SK-N-SH (cell line): ENCODE measurements at regions not wholly inside any gene's neighbourhood (a gene's known extent, or its start where the extent isn't known, plus 50 kb on each side); places are given as distances from the start of the nearest gene placed in this dataset.

Experiments
- CTCF ChIA-PET: fragments of 300-600, 350-600 bp; formaldehyde crosslinking; extraction: SDS; loops from one replicate; lab custom pipeline; 2021; lab: Yijun Ruan, JAX
- POLR2A ChIA-PET: fragments of 350-600 bp; sonication (Branson Sonifier 250); formaldehyde crosslinking; extraction: SDS; loops from one replicate; lab custom pipeline; 2020; ENCODE audit warnings: antibody characterized with exemption, inconsistent platforms; lab: Yijun Ruan, JAX
- DNase-seq: peaks from one replicate; pipeline ENCODE4 v3.0.0; 2012
- H2AFZ ChIP-seq: fragments of 200-600 bp; sonication (generic); 2 replicates; pipeline ENCODE4 v1.8.1; 2016; ENCODE audit warnings: antibody characterized with exemption, mild to moderate bottlenecking, low read depth
- H3F3A ChIP-seq: fragments of 200-600 bp; sonication (generic); replicated peaks from 2 replicates; pipeline ENCODE3; 2016; ENCODE audit warnings: antibody characterized with exemption, mild to moderate bottlenecking; ENCODE audit not compliant: insufficient read depth
- H3K27ac ChIP-seq, 2 experiments: fragments of 200-500 bp in 1 of 2; fragments of 200-600 bp in 1 of 2; sonication (Bioruptor generic) in 1 of 2; sonication (generic), shearing (Covaris generic) in 1 of 2; 2 replicates each; pipeline versions ENCODE4 v1.5.1 to v1.6.1; 2014 to 2016; ENCODE audit warnings: low read depth in 2 of 2, inconsistent platforms in 1 of 2, low read length in 1 of 2, mild to moderate bottlenecking in 1 of 2, mixed read lengths in 1 of 2
- H3K27me3 ChIP-seq: fragments of 200-600 bp; sonication (generic), shearing (Covaris generic); 2 replicates; pipeline ENCODE4 v1.6.1; 2016; ENCODE audit warnings: mixed run types; ENCODE audit not compliant: insufficient read depth
- H3K36me3 ChIP-seq, 2 experiments: fragments of 200-500 bp in 1 of 2; fragments of 200-600 bp in 1 of 2; sonication (Bioruptor generic) in 1 of 2; sonication (generic) in 1 of 2; replicated peaks in 1 of 2; 2 replicates each; pipeline versions ENCODE3 to v1.5.1; 2014 to 2016; ENCODE audit warnings: low read length in 1 of 2, mild to moderate bottlenecking in 1 of 2; ENCODE audit not compliant: insufficient read depth in 2 of 2, control insufficient read depth in 1 of 2
- H3K4me1 ChIP-seq, 2 experiments: fragments of 200-500 bp in 1 of 2; fragments of 200-600 bp in 1 of 2; sonication (Bioruptor generic) in 1 of 2; sonication (generic), shearing (Covaris generic) in 1 of 2; 2 replicates each; pipeline versions ENCODE4 v1.5.1 to v1.6.1; 2014 to 2016; ENCODE audit warnings: low read depth in 1 of 2, low read length in 1 of 2, mixed run types in 1 of 2; ENCODE audit not compliant: insufficient read depth in 2 of 2, control insufficient read depth in 1 of 2
- H3K4me2 ChIP-seq: fragments of 200-600 bp; sonication (generic), shearing (Covaris generic); 2 replicates; pipeline ENCODE4 v1.6.1; 2017; ENCODE audit warnings: mixed run types
- H3K4me3 ChIP-seq, 2 experiments: fragments of 200-500 bp in 1 of 2; fragments of 200-600 bp in 1 of 2; sonication (Bioruptor generic) in 1 of 2; sonication (generic), shearing (Covaris generic) in 1 of 2; 2 replicates each; pipeline versions ENCODE4 v1.5.1 to v1.8.1; 2014 to 2016; ENCODE audit warnings: low read depth in 2 of 2, inconsistent platforms in 1 of 2, low read length in 1 of 2, mild to moderate bottlenecking in 1 of 2, mixed read lengths in 1 of 2, moderate library complexity in 1 of 2
- H3K79me2 ChIP-seq: fragments of 200-600 bp; sonication (generic); 2 replicates; pipeline ENCODE4 v1.8.1; 2017; ENCODE audit warnings: mild to moderate bottlenecking; ENCODE audit not compliant: insufficient read depth
- H3K9ac ChIP-seq: fragments of 200-600 bp; sonication (generic); 2 replicates; pipeline ENCODE4 v1.6.1; 2017; ENCODE audit warnings: mixed run types
- H3K9me2 ChIP-seq: fragments of 200-600 bp; sonication (generic); 2 replicates; pipeline ENCODE4 v1.6.1; 2017; ENCODE audit warnings: mixed run types
- H3K9me3 ChIP-seq: fragments of 200-600 bp; sonication (generic); 2 replicates; pipeline ENCODE4 v1.6.1; 2017; ENCODE audit warnings: mixed run types, mild to moderate bottlenecking, moderate library complexity
- H4K20me1 ChIP-seq: fragments of 200-600 bp; sonication (generic); 2 replicates; pipeline ENCODE4 v1.6.1; 2017; ENCODE audit warnings: mild to moderate bottlenecking, mixed run types; ENCODE audit not compliant: insufficient read depth
- ELF1 ChIP-seq: IDR thresholded peaks from 2 replicates; pipeline ENCODE4 v1.4.0; 2012
- EP300 ChIP-seq, 2 experiments: IDR thresholded peaks; 2 replicates each; pipeline versions ENCODE4 v1.4.0 to v1.6.1; 2012; ENCODE audit warnings: borderline replicate concordance in 1 of 2, low read depth in 1 of 2, low read length in 1 of 2
- EZH2phosphoT487 ChIP-seq: fragments of 200-600 bp; sonication (generic); IDR thresholded peaks from 2 replicates; pipeline ENCODE4 v1.6.1; 2017; ENCODE audit warnings: low read depth, mixed run types, mild to moderate bottlenecking, antibody characterized with exemption, moderate library complexity, borderline replicate concordance
- FOSL2 ChIP-seq: IDR thresholded peaks from 2 replicates; pipeline ENCODE4 v1.4.0; 2012; ENCODE audit warnings: low read depth, mild to moderate bottlenecking, moderate library complexity, borderline replicate concordance
- FOXJ3 ChIP-seq: sonication (generic); formaldehyde crosslinking; IDR thresholded peaks from 2 replicates; pipeline ENCODE4 v1.5.1; 2020; ENCODE audit warnings: mild to moderate bottlenecking, missing genetic modification reagents
- FOXM1 ChIP-seq: IDR thresholded peaks from 2 replicates; pipeline ENCODE4 v1.4.0; 2012; ENCODE audit warnings: low read depth, mild to moderate bottlenecking
- GATA2 ChIP-seq: sonication (generic); formaldehyde crosslinking; IDR thresholded peaks from 2 replicates; pipeline ENCODE4 v1.5.0; 2020; ENCODE audit warnings: mild to moderate bottlenecking, missing genetic modification reagents
- JUND ChIP-seq: IDR thresholded peaks from 2 replicates; pipeline ENCODE4 v1.4.0; 2012
- MAX ChIP-seq: IDR thresholded peaks from 2 replicates; pipeline ENCODE4 v1.4.0; 2012; ENCODE audit warnings: low read depth
- MEF2A ChIP-seq: IDR thresholded peaks from 2 replicates; pipeline ENCODE4 v1.4.0; 2012; ENCODE audit warnings: low read depth, borderline replicate concordance
- NFIC ChIP-seq: IDR thresholded peaks from 2 replicates; pipeline ENCODE4 v1.4.0; 2012; ENCODE audit warnings: borderline replicate concordance
- NRF1 ChIP-seq: IDR thresholded peaks from 2 replicates; pipeline ENCODE4 v1.6.1; 2012; ENCODE audit warnings: low read depth, mild to moderate bottlenecking, low read length
- POLR2AphosphoS5 ChIP-seq: IDR thresholded peaks from 2 replicates; pipeline ENCODE4 v1.6.1; 2012; ENCODE audit warnings: low read depth, low read length
- RCOR1 ChIP-seq: fragments of 150-350 bp; IDR thresholded peaks from 2 replicates; pipeline ENCODE4 v1.6.1; 2017; ENCODE audit warnings: antibody characterized with exemption, low read length
- RFX5 ChIP-seq: IDR thresholded peaks from 2 replicates; pipeline ENCODE4 v1.6.1; 2012; ENCODE audit warnings: mild to moderate bottlenecking, improper control_type of control experiment, low read length
- RXRA ChIP-seq: IDR thresholded peaks from 2 replicates; pipeline ENCODE4 v1.4.0; 2012; ENCODE audit warnings: low read depth, mild to moderate bottlenecking, borderline replicate concordance
- SIN3A ChIP-seq: IDR thresholded peaks from 2 replicates; pipeline ENCODE4 v1.6.1; 2012; ENCODE audit warnings: low read depth, mild to moderate bottlenecking, low read length, moderate library complexity, borderline replicate concordance
- SMC3 ChIP-seq: IDR thresholded peaks from 2 replicates; pipeline ENCODE4 v1.6.1; 2012; ENCODE audit warnings: low read depth, low read length, improper control_type of control experiment
- TAF1 ChIP-seq: IDR thresholded peaks from 2 replicates; pipeline ENCODE4 v1.6.1; 2012; ENCODE audit warnings: low read depth, mild to moderate bottlenecking, low read length, moderate library complexity, borderline replicate concordance
- TCF12 ChIP-seq: IDR thresholded peaks from 2 replicates; pipeline ENCODE4 v1.4.0; 2012
- TEAD4 ChIP-seq: IDR thresholded peaks from 2 replicates; pipeline ENCODE4 v1.4.0; 2012; ENCODE audit warnings: mild to moderate bottlenecking, borderline replicate concordance; ENCODE audit not compliant: insufficient read depth
- USF1 ChIP-seq: IDR thresholded peaks from 2 replicates; pipeline ENCODE4 v1.4.0; 2012; ENCODE audit warnings: low read depth, borderline replicate concordance
- YY1 ChIP-seq: IDR thresholded peaks from 2 replicates; pipeline ENCODE4 v1.4.0; 2012; ENCODE audit warnings: low read depth, mild to moderate bottlenecking
- WGBS: methylation state at CpG from one replicate; pipeline ENCODE4 v1.1.6; 2017; ENCODE audit warnings: low lambda C conversion rate; 5-methylcytosine and 5-hydroxymethylcytosine counted together
- TF ChIP-seq, protein P1 (sequence below): IDR thresholded peaks from 2 replicates; pipeline ENCODE4; 2012
- TF ChIP-seq, protein P2 (sequence below): IDR thresholded peaks from 2 replicates; pipeline ENCODE4 v1.6.1; 2012; ENCODE audit warnings: mild to moderate bottlenecking, low read depth, low read length, moderate library complexity

GRCh38 chr7:81462672-81463071 is 307.2 kb downstream of the HGF start (continued):
- TF ChIP-seq YY1 (no peak), SIN3A (no peak), EZH2phosphoT487 (no peak), MEF2A (no peak), EP300 (IDR thresholded peaks at IDR 0.05; ENCODE audit: borderline replicate concordance in 1 of 2, low read depth in 1 of 2, low read length in 1 of 2) (no peak), TEAD4 (no peak), MAX (no peak), FOXJ3 (no peak), FOSL2 (peak; percentile 63), TCF12 (peak; percentile 26; the same call in 1 of the 2 replicates), POLR2AphosphoS5 (no peak)
- TF ChIP-seq, protein P1, sequence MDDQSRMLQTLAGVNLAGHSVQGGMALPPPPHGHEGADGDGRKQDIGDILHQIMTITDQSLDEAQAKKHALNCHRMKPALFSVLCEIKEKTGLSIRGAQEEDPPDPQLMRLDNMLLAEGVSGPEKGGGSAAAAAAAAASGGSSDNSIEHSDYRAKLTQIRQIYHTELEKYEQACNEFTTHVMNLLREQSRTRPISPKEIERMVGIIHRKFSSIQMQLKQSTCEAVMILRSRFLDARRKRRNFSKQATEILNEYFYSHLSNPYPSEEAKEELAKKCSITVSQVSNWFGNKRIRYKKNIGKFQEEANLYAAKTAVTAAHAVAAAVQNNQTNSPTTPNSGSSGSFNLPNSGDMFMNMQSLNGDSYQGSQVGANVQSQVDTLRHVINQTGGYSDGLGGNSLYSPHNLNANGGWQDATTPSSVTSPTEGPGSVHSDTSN, result no peak
- TF ChIP-seq, all 33 proteins: peak for 3

GRCh38 chr7:81460250-81461045 is 309.4 kb downstream of the HGF start:
- Histone ChIP-seq H3K27me3 (no peaks in the 10 kb centered on the region), H3F3A (no peaks in the 10 kb centered on the region), H3K9ac (no peak overlapping the region), H3K36me3 (no peaks in the 10 kb centered on the region), H3K27ac (peak overlapping the region in 1 of 2 experiments; percentile 76; a peak in 2 of 4 replicates), H3K4me2 (no peak overlapping the region), H2AFZ (no peak overlapping the region), H3K4me1 (peaks cover 0 to 17% of the 10 kb centered on the region in 2 experiments; a peak in 2 of 4 replicates), H3K79me2 (no peaks in the 10 kb centered on the region), H3K9me2 (no peaks in the 10 kb centered on the region), H4K20me1 (no peaks in the 10 kb centered on the region), H3K9me3 (no peaks in the 10 kb centered on the region), H3K4me3 (no peak overlapping the region)
- TF ChIP-seq SIN3A (no peak), ELF1 (no peak), TAF1 (no peak), RXRA (no peak), MEF2A (no peak), RCOR1 (0 out of 2 replicates have a peak, but pooled peaks have one; percentile 3), TEAD4 (no peak), YY1 (no peak), NRF1 (no peak), EP300 (IDR thresholded peaks at IDR 0.05; ENCODE audit: borderline replicate concordance in 1 of 2, low read depth in 1 of 2, low read length in 1 of 2) (no peak; a peak in 1 of 4 replicates), FOXM1 (no peak), RFX5 (no peak), EZH2phosphoT487 (no peak), GATA2 (peak; percentile 10; the same call in 1 of the 2 replicates), TCF12 (peak; percentile 19; the same call in 1 of the 2 replicates), USF1 (no peak), JUND (no peak), FOXJ3 (no peak), NFIC (no peak), SMC3 (no peak)
- TF ChIP-seq, protein P2, sequence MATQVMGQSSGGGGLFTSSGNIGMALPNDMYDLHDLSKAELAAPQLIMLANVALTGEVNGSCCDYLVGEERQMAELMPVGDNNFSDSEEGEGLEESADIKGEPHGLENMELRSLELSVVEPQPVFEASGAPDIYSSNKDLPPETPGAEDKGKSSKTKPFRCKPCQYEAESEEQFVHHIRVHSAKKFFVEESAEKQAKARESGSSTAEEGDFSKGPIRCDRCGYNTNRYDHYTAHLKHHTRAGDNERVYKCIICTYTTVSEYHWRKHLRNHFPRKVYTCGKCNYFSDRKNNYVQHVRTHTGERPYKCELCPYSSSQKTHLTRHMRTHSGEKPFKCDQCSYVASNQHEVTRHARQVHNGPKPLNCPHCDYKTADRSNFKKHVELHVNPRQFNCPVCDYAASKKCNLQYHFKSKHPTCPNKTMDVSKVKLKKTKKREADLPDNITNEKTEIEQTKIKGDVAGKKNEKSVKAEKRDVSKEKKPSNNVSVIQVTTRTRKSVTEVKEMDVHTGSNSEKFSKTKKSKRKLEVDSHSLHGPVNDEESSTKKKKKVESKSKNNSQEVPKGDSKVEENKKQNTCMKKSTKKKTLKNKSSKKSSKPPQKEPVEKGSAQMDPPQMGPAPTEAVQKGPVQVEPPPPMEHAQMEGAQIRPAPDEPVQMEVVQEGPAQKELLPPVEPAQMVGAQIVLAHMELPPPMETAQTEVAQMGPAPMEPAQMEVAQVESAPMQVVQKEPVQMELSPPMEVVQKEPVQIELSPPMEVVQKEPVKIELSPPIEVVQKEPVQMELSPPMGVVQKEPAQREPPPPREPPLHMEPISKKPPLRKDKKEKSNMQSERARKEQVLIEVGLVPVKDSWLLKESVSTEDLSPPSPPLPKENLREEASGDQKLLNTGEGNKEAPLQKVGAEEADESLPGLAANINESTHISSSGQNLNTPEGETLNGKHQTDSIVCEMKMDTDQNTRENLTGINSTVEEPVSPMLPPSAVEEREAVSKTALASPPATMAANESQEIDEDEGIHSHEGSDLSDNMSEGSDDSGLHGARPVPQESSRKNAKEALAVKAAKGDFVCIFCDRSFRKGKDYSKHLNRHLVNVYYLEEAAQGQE, result no peak
- DNase-seq, result no peak
- 22% methylated on average over 1 of the region's 1 CpG for WGBS
- POLR2A ChIA-PET, result no interaction called here
- CTCF ChIA-PET, result interaction anchor here (0.6 to 3.2 kb wide), 9 partner anchors 9 to 764 kb away, joined by 3 to 31 read pairs (median 5); partner anchors contain the start of gene SEMA3C
